ENCODE measurements at regions not wholly inside any gene's neighbourhood (a gene's known extent, or its start where the extent isn't known, plus 50 kb on each side); places are given as distances from the start of the nearest gene placed in this dataset.

GRCh38 chr4:108488865-108489264 lies 131.5 kb upstream of the RPL34 start:
- no peak overlapping the region for H3K4me3 ChIP-seq (replicated peaks in 1 of 2; ENCODE audit: low read depth in 2 of 2, low read length in 2 of 2)
- no peak for DNase-seq (ENCODE audit: low read depth in 2 of 2)
- no peak for TF ChIP-seq CTCF (IDR thresholded peaks at IDR 0.05; ENCODE audit: low read depth, low read length)

GRCh38 chr4:108486046-108486445 lies 134.3 kb upstream of the RPL34 start:
- H3K4me3 ChIP-seq (replicated peaks in 1 of 2; ENCODE audit: low read depth in 2 of 2, low read length in 2 of 2) = no peak overlapping the region
- no peak for TF ChIP-seq CTCF (IDR thresholded peaks at IDR 0.05; ENCODE audit: low read depth, low read length)
- DNase-seq (ENCODE audit: low read depth in 2 of 2) = no peak

- peak in 1 of 2 donors; percentile 8 for DNase-seq (ENCODE audit: low read depth in 2 of 2)
- no peak for TF ChIP-seq CTCF (IDR thresholded peaks at IDR 0.05; ENCODE audit: low read depth, low read length)
- H3K4me3 ChIP-seq (replicated peaks in 1 of 2; ENCODE audit: low read depth in 2 of 2, low read length in 2 of 2) = no peak overlapping the region
Measured at GRCh38 chr4:108484187-108484586, 136.2 kb upstream of the RPL34 start.

- no peak overlapping the region for H3K4me3 ChIP-seq (replicated peaks in 1 of 2; ENCODE audit: low read depth in 2 of 2, low read length in 2 of 2)
- no peak for TF ChIP-seq CTCF (IDR thresholded peaks at IDR 0.05; ENCODE audit: low read depth, low read length)
- DNase-seq (ENCODE audit: low read depth in 2 of 2) = no peak
Measured at GRCh38 chr4:108483650-108484049, 136.7 kb upstream of the RPL34 start.

GRCh38 chr4:108483079-108483478 lies 137.3 kb upstream of the RPL34 start:
- TF ChIP-seq CTCF (IDR thresholded peaks at IDR 0.05; ENCODE audit: low read depth, low read length) = no peak
- DNase-seq (ENCODE audit: low read depth in 2 of 2) = no peak
- H3K4me3 ChIP-seq (replicated peaks in 1 of 2; ENCODE audit: low read depth in 2 of 2, low read length in 2 of 2) = no peak overlapping the region

- no peak for TF ChIP-seq CTCF (IDR thresholded peaks at IDR 0.05; ENCODE audit: low read depth, low read length)
- no peak for DNase-seq (ENCODE audit: low read depth in 2 of 2)
- no peak overlapping the region for H3K4me3 ChIP-seq (replicated peaks in 1 of 2; ENCODE audit: low read depth in 2 of 2, low read length in 2 of 2)
Measured at GRCh38 chr4:108480881-108481280, 139.5 kb upstream of the RPL34 start.

GRCh38 chr4:108477527-108478108 lies 142.8 kb upstream of the RPL34 start:
- DNase-seq (ENCODE audit: low read depth in 2 of 2) = no peak
- TF ChIP-seq CTCF (IDR thresholded peaks at IDR 0.05; ENCODE audit: low read depth, low read length) = no peak
- H3K4me3 ChIP-seq (replicated peaks in 1 of 2; ENCODE audit: low read depth in 2 of 2, low read length in 2 of 2) = no peak overlapping the region

All from cardiac fibroblast (primary cell).